MG63 (cell line): ENCODE measurements at regions not wholly inside any gene's neighbourhood (a gene's known extent, or its start where the extent isn't known, plus 50 kb on each side); places are given as distances from the start of the nearest gene placed in this dataset.
A peak's percentile ranks its signal among the peaks of the same experiment; 100 is the strongest.

Source experiments
- DNase-seq: peaks from one replicate; pipeline ENCODE4 v3.0.0-alpha.2; 2020
- H3K27me3 ChIP-seq: fragments of 250-450 bp; sonication (Bioruptor Pico); 2 replicates; pipeline ENCODE4 v1.5.1; 2020; ENCODE audit warnings: mild to moderate bottlenecking, moderate library complexity
- H3K36me3 ChIP-seq: fragments of 250-450 bp; sonication (Bioruptor Pico); 2 replicates; pipeline ENCODE4 v1.5.1; 2020; ENCODE audit warnings: mild to moderate bottlenecking, moderate library complexity
- H3K4me3 ChIP-seq: fragments of 250-450 bp; sonication (Bioruptor Pico); 2 replicates; pipeline ENCODE4 v1.5.1; 2020; ENCODE audit warnings: mild to moderate bottlenecking, moderate library complexity
- H3K9me3 ChIP-seq: fragments of 250-450 bp; sonication (Bioruptor Pico); 2 replicates; pipeline ENCODE4 v1.5.1; 2020; ENCODE audit warnings: mild to moderate bottlenecking, moderate library complexity

GRCh38 chr10:65528986-65529385 is 1396.8 kb upstream of the LRRTM3 start:
- Histone ChIP-seq H3K27me3 (no peaks in the 10 kb centered on the region), H3K9me3 (no peaks in the 10 kb centered on the region), H3K4me3 (no peak overlapping the region), H3K36me3 (no peaks in the 10 kb centered on the region)
- DNase-seq: no peak

GRCh38 chr10:65531545-65531944 is 1394.3 kb upstream of the LRRTM3 start:
- Histone ChIP-seq H3K4me3 (no peak overlapping the region), H3K36me3 (no peaks in the 10 kb centered on the region), H3K27me3 (no peaks in the 10 kb centered on the region), H3K9me3 (no peaks in the 10 kb centered on the region)
- DNase-seq: no peak

GRCh38 chr10:65534771-65535170 is 1391.1 kb upstream of the LRRTM3 start:
- H3K4me3 ChIP-seq: no peak overlapping the region
- DNase-seq: no peak
- H3K27me3 ChIP-seq: no peaks in the 10 kb centered on the region
- no peaks in the 10 kb centered on the region for H3K9me3 ChIP-seq
- no peaks in the 10 kb centered on the region for H3K36me3 ChIP-seq

- no peak for DNase-seq
- H3K9me3 ChIP-seq: no peaks in the 10 kb centered on the region
- no peaks in the 10 kb centered on the region for H3K27me3 ChIP-seq
- H3K4me3 ChIP-seq: no peak overlapping the region
- no peaks in the 10 kb centered on the region for H3K36me3 ChIP-seq
Measured at GRCh38 chr10:65544756-65545155, 1381.1 kb upstream of the LRRTM3 start.

- Histone ChIP-seq H3K4me3 (no peak overlapping the region), H3K36me3 (no peaks in the 10 kb centered on the region), H3K9me3 (no peaks in the 10 kb centered on the region), H3K27me3 (no peaks in the 10 kb centered on the region)
- DNase-seq: no peak
Measured at GRCh38 chr10:65548001-65548400, 1377.8 kb upstream of the LRRTM3 start.

GRCh38 chr10:65550761-65551160 is 1375.1 kb upstream of the LRRTM3 start:
- Histone ChIP-seq H3K27me3 (no peaks in the 10 kb centered on the region), H3K9me3 (no peaks in the 10 kb centered on the region), H3K4me3 (no peak overlapping the region), H3K36me3 (no peaks in the 10 kb centered on the region)
- DNase-seq: no peak

GRCh38 chr10:65555192-65555591 is 1370.6 kb upstream of the LRRTM3 start:
- Histone ChIP-seq H3K27me3 (no peaks in the 10 kb centered on the region), H3K36me3 (no peaks in the 10 kb centered on the region), H3K4me3 (no peak overlapping the region), H3K9me3 (no peaks in the 10 kb centered on the region)
- DNase-seq: no peak

GRCh38 chr10:65556006-65556405 is 1369.8 kb upstream of the LRRTM3 start:
- DNase-seq: no peak
- Histone ChIP-seq H3K36me3 (no peaks in the 10 kb centered on the region), H3K27me3 (no peaks in the 10 kb centered on the region), H3K4me3 (no peak overlapping the region), H3K9me3 (no peaks in the 10 kb centered on the region)

GRCh38 chr10:65559369-65559768 is 1366.5 kb upstream of the LRRTM3 start:
- DNase-seq: no peak
- no peak overlapping the region for H3K4me3 ChIP-seq
- no peaks in the 10 kb centered on the region for H3K27me3 ChIP-seq
- no peaks in the 10 kb centered on the region for H3K9me3 ChIP-seq
- no peaks in the 10 kb centered on the region for H3K36me3 ChIP-seq

- no peaks in the 10 kb centered on the region for H3K36me3 ChIP-seq
- no peaks in the 10 kb centered on the region for H3K27me3 ChIP-seq
- no peak overlapping the region for H3K4me3 ChIP-seq
- no peak for DNase-seq
- H3K9me3 ChIP-seq: no peaks in the 10 kb centered on the region
Measured at GRCh38 chr10:65565246-65565645, 1360.6 kb upstream of the LRRTM3 start.

- Histone ChIP-seq H3K9me3 (no peaks in the 10 kb centered on the region), H3K36me3 (no peaks in the 10 kb centered on the region), H3K4me3 (no peak overlapping the region), H3K27me3 (no peaks in the 10 kb centered on the region)
- DNase-seq: no peak
Measured at GRCh38 chr10:65566906-65567305, 1358.9 kb upstream of the LRRTM3 start.

GRCh38 chr10:65570143-65571010 is 1355.5 kb upstream of the LRRTM3 start:
- Histone ChIP-seq H3K4me3 (peak overlapping the region; percentile 40), H3K36me3 (no peaks in the 10 kb centered on the region), H3K27me3 (no peaks in the 10 kb centered on the region), H3K9me3 (no peaks in the 10 kb centered on the region)
- peak; percentile 31 for DNase-seq

GRCh38 chr10:65571011-65571570 is 1354.7 kb upstream of the LRRTM3 start:
- H3K36me3 ChIP-seq: no peaks in the 10 kb centered on the region
- no peaks in the 10 kb centered on the region for H3K27me3 ChIP-seq
- H3K4me3 ChIP-seq: peak overlapping the region; percentile 40
- DNase-seq: no peak
- no peaks in the 10 kb centered on the region for H3K9me3 ChIP-seq

GRCh38 chr10:65581426-65582026 is 1344.3 kb upstream of the LRRTM3 start:
- DNase-seq: no peak
- H3K4me3 ChIP-seq: no peak overlapping the region
- no peaks in the 10 kb centered on the region for H3K9me3 ChIP-seq
- no peaks in the 10 kb centered on the region for H3K36me3 ChIP-seq
- H3K27me3 ChIP-seq: no peaks in the 10 kb centered on the region

GRCh38 chr10:65602182-65602865 is 1323.5 kb upstream of the LRRTM3 start:
- Histone ChIP-seq H3K27me3 (no peaks in the 10 kb centered on the region), H3K36me3 (no peaks in the 10 kb centered on the region), H3K9me3 (no peaks in the 10 kb centered on the region), H3K4me3 (no peak overlapping the region)
- DNase-seq: no peak

GRCh38 chr10:65611592-65611991 is 1314.2 kb upstream of the LRRTM3 start:
- H3K27me3 ChIP-seq: no peaks in the 10 kb centered on the region
- no peak for DNase-seq
- no peak overlapping the region for H3K4me3 ChIP-seq
- H3K36me3 ChIP-seq: no peaks in the 10 kb centered on the region
- no peaks in the 10 kb centered on the region for H3K9me3 ChIP-seq

GRCh38 chr10:65614956-65615565 is 1310.8 kb upstream of the LRRTM3 start:
- Histone ChIP-seq H3K27me3 (no peaks in the 10 kb centered on the region), H3K36me3 (no peaks in the 10 kb centered on the region), H3K9me3 (no peaks in the 10 kb centered on the region), H3K4me3 (no peak overlapping the region)
- DNase-seq: no peak
